DOHH2 (cell line): ENCODE measurements at regions not wholly inside any gene's neighbourhood (a gene's known extent, or its start where the extent isn't known, plus 50 kb on each side); places are given as distances from the start of the nearest gene placed in this dataset.

Source experiments
- H3F3A ChIP-seq: fragments of 200-600 bp; sonication (generic), shearing (Covaris generic); 2 replicates; pipeline ENCODE4 v1.6.0; 2016; ENCODE audit warnings: antibody characterized with exemption, mild to moderate bottlenecking; ENCODE audit not compliant: control insufficient read depth, insufficient read depth
- H3K27ac ChIP-seq: fragments of 200-600 bp; sonication (generic); 2 replicates; pipeline ENCODE4 v1.5.1; 2014; ENCODE audit warnings: low read depth, mild to moderate bottlenecking, low read length, moderate library complexity
- H3K27me3 ChIP-seq: fragments of 200-600 bp; sonication (generic); 2 replicates; pipeline ENCODE4 v1.6.1; 2014; ENCODE audit warnings: mild to moderate bottlenecking, low read length, mixed read lengths; ENCODE audit not compliant: control insufficient read depth
- H3K36me3 ChIP-seq: fragments of 200-600 bp; sonication (generic); 2 replicates; pipeline ENCODE4 v1.6.1; 2014; ENCODE audit warnings: mild to moderate bottlenecking, low read length, moderate library complexity, mixed read lengths; ENCODE audit not compliant: control insufficient read depth
- H3K4me1 ChIP-seq: fragments of 200-600 bp; sonication (generic); 2 replicates; pipeline ENCODE4 v1.6.1; 2014; ENCODE audit warnings: mild to moderate bottlenecking, low read length, mixed read lengths; ENCODE audit not compliant: control insufficient read depth
- H3K4me2 ChIP-seq: fragments of 200-600 bp; sonication (generic); 2 replicates; pipeline ENCODE4 v1.6.0; 2014; ENCODE audit warnings: mild to moderate bottlenecking, low read length, moderate library complexity
- H3K4me3 ChIP-seq: fragments of 200-600 bp; sonication (generic); 2 replicates; pipeline ENCODE4 v1.5.1; 2014; ENCODE audit warnings: mild to moderate bottlenecking, low read length, mixed read lengths
- H3K79me2 ChIP-seq: fragments of 200-600 bp; sonication (generic); 2 replicates; pipeline ENCODE4 v1.6.1; 2014; ENCODE audit warnings: mild to moderate bottlenecking, low read length, mixed read lengths; ENCODE audit not compliant: control insufficient read depth
- H3K9me2 ChIP-seq: fragments of 200-600 bp; sonication (generic); replicated peaks from 2 replicates; pipeline ENCODE4 v1.6.1; 2014; ENCODE audit warnings: mild to moderate bottlenecking, low read length, mixed read lengths; ENCODE audit not compliant: control insufficient read depth
- H3K9me3 ChIP-seq: fragments of 200-600 bp; sonication (generic); 2 replicates; pipeline ENCODE4 v1.6.1; 2014; ENCODE audit warnings: antibody characterized with exemption, low read length, mixed read lengths; ENCODE audit not compliant: control insufficient read depth, insufficient read depth
- H4K20me1 ChIP-seq: fragments of 200-600 bp; sonication (generic); 2 replicates; pipeline ENCODE4 v1.6.0; 2014; ENCODE audit warnings: low read depth, mild to moderate bottlenecking, antibody characterized with exemption, low read length, moderate library complexity; ENCODE audit not compliant: control insufficient read depth, insufficient read depth
- CTCF ChIP-seq: fragments of 200-600 bp; sonication (generic); IDR thresholded peaks from one replicate; pipeline ENCODE4 v1.5.1; 2014; ENCODE audit warnings: antibody characterized with exemption, mild to moderate bottlenecking, low read depth, low read length; ENCODE audit not compliant: poor library complexity, severe bottlenecking
- EZH2phosphoT487 ChIP-seq: fragments of 200-600 bp; sonication (generic); IDR thresholded peaks from 2 replicates; pipeline ENCODE4 v1.6.1; 2017; ENCODE audit warnings: borderline replicate concordance, mild to moderate bottlenecking, antibody characterized with exemption, low read length, moderate library complexity, mixed read lengths

GRCh38 chr5:125316391-125316790 is 570.0 kb upstream of the ZNF608 start:
- TF ChIP-seq CTCF (no peak), EZH2phosphoT487 (no peak)

GRCh38 chr5:125316915-125317535 is 570.6 kb upstream of the ZNF608 start:
- no peaks in the 10 kb centered on the region; the same call in 1 of the 2 replicates for H3K9me2 ChIP-seq
- H3K79me2 ChIP-seq = no peaks in the 10 kb centered on the region
- no peak overlapping the region for H3K4me3 ChIP-seq
- peaks cover 7% of the 10 kb centered on the region; the same call in 1 of the 2 replicates for H3K9me3 ChIP-seq
- H3K4me1 ChIP-seq = no peaks in the 10 kb centered on the region
- no peaks in the 10 kb centered on the region for H3K27me3 ChIP-seq
- no peak overlapping the region for H3K4me2 ChIP-seq
- H3K27ac ChIP-seq = no peak overlapping the region
- TF ChIP-seq EZH2phosphoT487 = no peak
- no peak for TF ChIP-seq CTCF
- H3F3A ChIP-seq = no peaks in the 10 kb centered on the region
- no peaks in the 10 kb centered on the region for H3K36me3 ChIP-seq
- H4K20me1 ChIP-seq = no peaks in the 10 kb centered on the region

More at GRCh38 chr5:125316391-125316790, 570.0 kb upstream of the ZNF608 start:
- Histone ChIP-seq H3K4me1 (no peaks in the 10 kb centered on the region), H3K36me3 (no peaks in the 10 kb centered on the region), H3F3A (no peaks in the 10 kb centered on the region), H3K27me3 (no peaks in the 10 kb centered on the region), H4K20me1 (no peaks in the 10 kb centered on the region), H3K79me2 (no peaks in the 10 kb centered on the region), H3K4me3 (no peak overlapping the region), H3K27ac (no peak overlapping the region), H3K9me3 (peaks cover 7% of the 10 kb centered on the region; the same call in 1 of the 2 replicates), H3K4me2 (no peak overlapping the region), H3K9me2 (no peaks in the 10 kb centered on the region; the same call in 1 of the 2 replicates)

- no peaks in the 10 kb centered on the region for H3K36me3 ChIP-seq
- no peak overlapping the region for H3K27ac ChIP-seq
- no peaks in the 10 kb centered on the region for H3K79me2 ChIP-seq
- H4K20me1 ChIP-seq = no peaks in the 10 kb centered on the region
- H3K9me3 ChIP-seq = peaks cover 7% of the 10 kb centered on the region; the same call in 1 of the 2 replicates
- H3K27me3 ChIP-seq = no peaks in the 10 kb centered on the region
- H3K4me2 ChIP-seq = no peak overlapping the region
- H3F3A ChIP-seq = no peaks in the 10 kb centered on the region
- H3K4me1 ChIP-seq = no peaks in the 10 kb centered on the region
- TF ChIP-seq EZH2phosphoT487 (no peak), CTCF (no peak)
- H3K4me3 ChIP-seq = no peak overlapping the region
- no peaks in the 10 kb centered on the region; the same call in 1 of the 2 replicates for H3K9me2 ChIP-seq
Measured at GRCh38 chr5:125317536-125317995, 571.1 kb upstream of the ZNF608 start.
